Common myeloid progenitor, CD34-positive (primary cell): ENCODE measurements at regions not wholly inside any gene's neighbourhood (a gene's known extent, or its start where the extent isn't known, plus 50 kb on each side); places are given as distances from the start of the nearest gene placed in this dataset.

ENCODE experiments used
- CTCF ChIA-PET: fragments of 350-600 bp; sonication (Branson Sonifier 250); formaldehyde crosslinking; loops from one replicate; lab custom pipeline; 2021; ENCODE audit warnings: antibody characterized with exemption; lab: Charles Lee
- POLR2A ChIA-PET: fragments of 350-600 bp; sonication (Branson Sonifier 250); formaldehyde crosslinking; loops from one replicate; lab custom pipeline; 2021; ENCODE audit warnings: antibody characterized with exemption; lab: Charles Lee
- DNase-seq, 3 donors: peaks; one replicate each; pipeline versions ENCODE4 v3.0.0 to v3.0.0-alpha.2; 2013
- H3K27ac ChIP-seq, 2 experiments: 1 replicate in 1 of 2; 2 replicates in 1 of 2; pipeline ENCODE4 v1.7.0; 2013; ENCODE audit warnings: inconsistent platforms in 2 of 2, low read length in 2 of 2, mild to moderate bottlenecking in 2 of 2, low read depth in 1 of 2, moderate library complexity in 1 of 2; ENCODE audit not compliant: severe bottlenecking in 2 of 2, insufficient read depth in 1 of 2, poor library complexity in 1 of 2
- H3K27me3 ChIP-seq, 5 experiments: replicated peaks in 2 of 5; 1 replicate in 3 of 5; 2 replicates in 2 of 5; pipeline versions ENCODE4 v1.6.1 to v1.7.0; 2013; ENCODE audit warnings: low read length in 4 of 5, mild to moderate bottlenecking in 2 of 5, moderate library complexity in 2 of 5, inconsistent platforms in 1 of 5; ENCODE audit not compliant: insufficient read depth in 5 of 5, control insufficient read depth in 4 of 5
- H3K36me3 ChIP-seq, 4 experiments: 1 replicate in 2 of 4; 2 replicates in 2 of 4; pipeline versions ENCODE4 v1.6.1 to v1.7.0; 2013; ENCODE audit warnings: low read length in 3 of 4, control low read depth in 1 of 4, mild to moderate bottlenecking in 1 of 4; ENCODE audit not compliant: control insufficient read depth in 4 of 4, insufficient read depth in 4 of 4
- H3K4me1 ChIP-seq, 4 experiments: 1 replicate in 3 of 4; 2 replicates in 1 of 4; pipeline versions ENCODE4 v1.6.1 to v1.7.1; 2013; ENCODE audit warnings: low read length in 3 of 4, mild to moderate bottlenecking in 3 of 4, control low read depth in 1 of 4, inconsistent platforms in 1 of 4, moderate library complexity in 1 of 4; ENCODE audit not compliant: control insufficient read depth in 4 of 4, insufficient read depth in 4 of 4; ENCODE audit errors: control extremely low read depth in 1 of 4
- H3K4me3 ChIP-seq, 7 experiments: 1 replicate in 4 of 7; 2 replicates in 3 of 7; pipeline versions ENCODE4 v1.5.1 to v1.7.0; 2013; ENCODE audit warnings: mild to moderate bottlenecking in 7 of 7, low read length in 6 of 7, moderate library complexity in 6 of 7, inconsistent platforms in 2 of 7, low read depth in 2 of 7, control low read depth in 1 of 7; ENCODE audit not compliant: insufficient read depth in 4 of 7, control insufficient read depth in 1 of 7; ENCODE audit errors: extremely low read depth in 1 of 7
- H3K9me3 ChIP-seq, 5 experiments: 1 replicate in 4 of 5; 2 replicates in 1 of 5; pipeline versions ENCODE4 v1.6.1 to v1.7.1; 2013; ENCODE audit warnings: low read length in 4 of 5, mild to moderate bottlenecking in 2 of 5, inconsistent platforms in 1 of 5, low read depth in 1 of 5, moderate library complexity in 1 of 5; ENCODE audit not compliant: control insufficient read depth in 4 of 5, insufficient read depth in 2 of 5; ENCODE audit errors: control extremely low read depth in 1 of 5
- WGBS: methylation state at CpG from one replicate; pipeline ENCODE4 v1.1.5; 2013; ENCODE audit not compliant: insufficient coverage; 5-methylcytosine and 5-hydroxymethylcytosine counted together

DNA sequence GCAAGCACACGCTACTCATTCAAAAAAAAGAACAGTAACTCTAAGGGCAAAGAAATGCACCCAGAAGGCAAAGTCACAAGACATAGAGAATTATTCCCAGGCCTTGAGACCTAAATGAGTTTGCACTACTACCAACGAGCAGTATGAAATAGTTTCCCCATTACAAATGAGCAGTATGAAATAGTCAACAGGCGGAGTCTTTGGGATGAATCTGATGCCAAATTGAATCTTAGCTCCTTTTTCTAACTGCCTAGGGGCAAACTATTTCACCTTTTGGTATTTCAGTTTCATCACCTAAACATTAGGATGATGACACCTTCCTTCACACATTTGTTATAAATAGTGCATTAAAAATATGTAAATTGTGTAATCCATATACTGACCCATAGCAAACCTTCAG, 213.0 kb upstream of the FAT4 start:
- DNase-seq: no peak
- Histone ChIP-seq H3K27me3 (no peaks in the 10 kb centered on the region), H3K4me3 (no peak overlapping the region), H3K9me3 (no peaks in the 10 kb centered on the region), H3K27ac (no peak overlapping the region), H3K36me3 (no peaks in the 10 kb centered on the region), H3K4me1 (no peaks in the 10 kb centered on the region)
- 100% methylated on average over 3 of the region's 3 CpGs for WGBS
- ChIA-PET POLR2A (no interaction called here), CTCF (no interaction called here)

DNA sequence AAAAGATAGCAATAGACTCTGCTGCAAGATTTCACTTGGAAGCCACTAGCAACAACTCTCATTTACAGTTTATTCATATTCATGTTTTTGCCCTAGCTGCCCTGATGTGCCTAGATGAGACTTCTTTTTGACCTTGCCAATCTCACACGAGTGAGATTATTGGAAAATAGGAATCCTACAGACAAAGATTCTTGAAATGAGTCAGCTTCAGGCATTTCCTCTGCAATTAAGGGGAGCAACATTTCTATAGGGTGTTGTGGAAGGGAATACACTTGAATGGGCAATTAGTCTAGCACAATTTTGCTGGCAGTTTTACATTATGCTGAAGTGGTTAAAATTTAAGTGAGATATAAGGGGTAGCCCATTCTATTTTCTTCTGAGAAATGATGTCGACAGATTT, 217.0 kb upstream of the FAT4 start:
- Histone ChIP-seq H3K4me1 (no peaks in the 10 kb centered on the region), H3K9me3 (no peaks in the 10 kb centered on the region), H3K27ac (no peak overlapping the region), H3K27me3 (peaks cover 0 to 2% (median 0%) of the 10 kb centered on the region in 5 experiments), H3K36me3 (no peaks in the 10 kb centered on the region), H3K4me3 (no peak overlapping the region)
- no peak for DNase-seq
- WGBS: 100% methylated on average over 1 of the region's 2 CpGs
- ChIA-PET POLR2A (no interaction called here), CTCF (no interaction called here)

DNA sequence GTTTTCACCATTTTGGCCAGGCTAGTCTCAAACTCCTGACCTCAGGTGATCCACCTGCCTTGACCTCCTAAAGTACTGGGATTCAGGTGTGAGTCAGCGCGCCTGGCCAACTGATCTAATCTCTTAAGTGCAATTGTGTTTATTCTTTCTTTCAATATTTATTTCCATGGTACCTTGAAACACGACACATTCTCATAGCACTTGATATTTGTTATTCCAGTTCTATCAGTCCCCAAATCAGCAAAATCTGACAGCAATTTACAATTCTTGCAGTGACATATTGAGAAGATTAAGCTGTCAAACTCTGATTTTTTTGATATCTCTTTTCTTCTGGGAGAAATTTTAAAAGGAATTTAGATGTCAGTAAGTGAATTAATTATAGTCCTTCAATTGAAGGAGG, 218.1 kb upstream of the FAT4 start:
- POLR2A ChIA-PET: no interaction called here
- no peak for DNase-seq
- Histone ChIP-seq H3K9me3 (no peaks in the 10 kb centered on the region), H3K4me3 (no peak overlapping the region), H3K4me1 (no peaks in the 10 kb centered on the region), H3K36me3 (no peaks in the 10 kb centered on the region), H3K27me3 (peaks cover 0 to 2% (median 0%) of the 10 kb centered on the region in 5 experiments), H3K27ac (no peak overlapping the region)
- CTCF ChIA-PET: no interaction called here
- WGBS: 100% methylated on average over 1 of the region's 3 CpGs

DNA sequence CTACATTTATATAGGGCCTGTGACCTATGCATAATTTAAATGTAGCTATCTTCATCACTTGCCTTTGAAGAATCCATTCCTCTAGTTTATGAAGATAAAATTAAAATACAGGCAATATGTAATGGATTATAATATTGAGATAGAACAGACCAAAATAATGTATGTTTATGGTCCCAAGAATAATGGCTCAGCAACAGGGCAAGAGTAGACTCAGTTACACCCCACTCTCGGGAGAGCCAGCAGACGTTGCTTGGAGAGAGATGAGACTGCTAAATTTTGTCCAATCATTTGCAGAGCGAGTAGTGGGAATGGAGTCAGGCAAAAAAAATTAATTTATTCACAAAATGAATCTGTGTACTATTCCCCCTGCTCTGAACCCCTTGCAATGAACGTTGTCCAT, 223.2 kb upstream of the FAT4 start:
- H3K4me3 ChIP-seq: no peak overlapping the region
- ChIA-PET CTCF (no interaction called here), POLR2A (no interaction called here)
- H3K27ac ChIP-seq: no peak overlapping the region
- WGBS: 100% methylated on average over 2 of the region's 4 CpGs
- DNase-seq: no peak
- no peaks in the 10 kb centered on the region for H3K9me3 ChIP-seq
- H3K36me3 ChIP-seq: no peaks in the 10 kb centered on the region
- peaks cover 0 to 2% (median 0%) of the 10 kb centered on the region in 5 experiments for H3K27me3 ChIP-seq
- no peaks in the 10 kb centered on the region for H3K4me1 ChIP-seq

DNA sequence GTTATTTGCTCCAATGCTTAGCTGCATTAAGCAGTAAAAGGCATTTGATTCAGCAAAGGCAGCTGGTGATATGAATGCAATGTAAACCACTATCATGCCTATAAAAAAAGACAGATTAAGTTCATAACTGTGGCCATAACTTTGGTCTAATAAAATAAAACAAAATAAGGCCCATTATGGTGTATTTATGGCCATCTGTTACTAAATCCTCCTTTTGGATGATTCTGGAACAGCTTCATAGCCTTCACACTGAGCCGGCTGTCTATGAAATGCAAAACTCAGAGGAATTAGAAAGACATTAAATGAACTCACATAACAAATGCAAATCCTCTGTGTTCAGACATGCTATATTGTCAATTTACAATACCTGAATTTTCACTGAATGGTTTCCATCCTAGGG, 223.7 kb upstream of the FAT4 start:
- H3K4me1 ChIP-seq: no peaks in the 10 kb centered on the region
- no peaks in the 10 kb centered on the region for H3K9me3 ChIP-seq
- H3K27me3 ChIP-seq: peaks cover 0 to 2% (median 0%) of the 10 kb centered on the region in 5 experiments
- ChIA-PET CTCF (no interaction called here), POLR2A (no interaction called here)
- H3K4me3 ChIP-seq: no peak overlapping the region
- WGBS: 92% methylated on average over 1 of the region's 1 CpG
- H3K36me3 ChIP-seq: no peaks in the 10 kb centered on the region
- no peak for DNase-seq
- no peak overlapping the region for H3K27ac ChIP-seq

DNA sequence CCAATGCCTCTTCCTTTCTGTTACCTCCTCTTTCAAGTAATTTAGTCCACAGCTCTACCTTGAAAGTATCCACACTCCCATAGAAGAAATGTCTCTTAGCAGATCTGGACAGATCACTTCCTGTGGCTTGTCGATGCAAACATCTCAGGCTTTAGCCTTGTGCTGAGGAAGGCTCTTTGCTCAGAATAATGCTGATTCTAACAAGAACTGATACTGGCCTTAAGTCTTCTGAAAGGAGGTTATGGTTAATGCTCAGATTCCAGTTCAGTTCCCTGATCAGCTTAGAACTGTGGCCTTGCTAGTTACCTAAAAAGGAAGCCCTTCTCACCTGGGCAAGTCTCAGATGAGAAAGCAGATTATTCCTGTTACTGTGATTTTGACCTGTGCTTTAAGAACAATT, 230.1 kb upstream of the FAT4 start:
- Histone ChIP-seq H3K27me3 (no peaks in the 10 kb centered on the region), H3K27ac (no peak overlapping the region), H3K4me3 (no peak overlapping the region), H3K4me1 (no peaks in the 10 kb centered on the region), H3K9me3 (no peaks in the 10 kb centered on the region), H3K36me3 (no peaks in the 10 kb centered on the region)
- ChIA-PET CTCF (no interaction called here), POLR2A (no interaction called here)
- no CpG with 5 or more reads among the region's 1 CpG for WGBS
- DNase-seq: no peak

DNA sequence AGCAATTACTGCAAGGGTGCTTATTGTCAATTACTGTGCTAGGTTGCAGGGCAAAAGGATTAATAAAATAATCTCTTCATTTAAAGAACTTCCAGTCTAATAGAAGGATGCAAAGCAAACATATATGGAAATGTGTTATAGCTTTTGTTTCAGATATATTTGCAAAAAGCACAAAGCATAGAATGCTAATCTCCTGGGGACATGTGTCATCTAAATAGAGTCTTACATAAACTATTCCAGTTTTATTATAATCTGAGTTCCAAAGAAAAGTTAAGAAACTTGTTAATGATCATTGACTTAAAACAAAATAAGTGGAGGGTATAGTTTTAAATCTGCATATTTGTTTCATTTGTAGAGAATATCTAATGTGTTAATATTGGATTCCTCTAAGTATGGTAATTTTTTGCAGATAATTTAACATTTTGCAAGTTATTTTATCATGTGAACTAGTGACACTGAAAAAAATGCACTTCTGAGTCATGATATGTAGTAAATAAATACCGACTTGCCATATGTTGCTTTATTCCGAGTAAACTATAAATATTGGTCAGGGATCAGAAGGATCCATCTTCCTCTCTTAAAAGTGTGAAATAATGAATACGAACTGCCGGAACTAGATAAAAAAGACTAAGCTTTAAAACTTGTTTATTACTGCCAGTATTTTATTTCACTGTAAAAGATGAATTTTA, 231.9 kb upstream of the FAT4 start:
- no peaks in the 10 kb centered on the region for H3K36me3 ChIP-seq
- ChIA-PET CTCF (no interaction called here), POLR2A (no interaction called here)
- no peaks in the 10 kb centered on the region for H3K27me3 ChIP-seq
- WGBS: 86% methylated on average over 1 of the region's 4 CpGs
- no peaks in the 10 kb centered on the region for H3K4me1 ChIP-seq
- H3K4me3 ChIP-seq: no peak overlapping the region
- H3K9me3 ChIP-seq: no peaks in the 10 kb centered on the region
- no peak for DNase-seq
- no peak overlapping the region for H3K27ac ChIP-seq
